Epithelial cell of proximal tubule (primary cell): ENCODE measurements at regions not wholly inside any gene's neighbourhood (a gene's known extent, or its start where the extent isn't known, plus 50 kb on each side); places are given as distances from the start of the nearest gene placed in this dataset.

Experiments used
- DNase-seq: peaks from one replicate; pipeline ENCODE4 v3.0.0-alpha.2; 2011; ENCODE audit warnings: low read depth
- H3K4me3 ChIP-seq: 2 replicates; pipeline ENCODE4 v1.5.1; 2011; ENCODE audit warnings: low read depth, mild to moderate bottlenecking, low read length
- CTCF ChIP-seq: conservative IDR thresholded peaks from 2 replicates; pipeline ENCODE4 v1.5.1; 2012; ENCODE audit warnings: low read depth, mild to moderate bottlenecking, low read length

DNA sequence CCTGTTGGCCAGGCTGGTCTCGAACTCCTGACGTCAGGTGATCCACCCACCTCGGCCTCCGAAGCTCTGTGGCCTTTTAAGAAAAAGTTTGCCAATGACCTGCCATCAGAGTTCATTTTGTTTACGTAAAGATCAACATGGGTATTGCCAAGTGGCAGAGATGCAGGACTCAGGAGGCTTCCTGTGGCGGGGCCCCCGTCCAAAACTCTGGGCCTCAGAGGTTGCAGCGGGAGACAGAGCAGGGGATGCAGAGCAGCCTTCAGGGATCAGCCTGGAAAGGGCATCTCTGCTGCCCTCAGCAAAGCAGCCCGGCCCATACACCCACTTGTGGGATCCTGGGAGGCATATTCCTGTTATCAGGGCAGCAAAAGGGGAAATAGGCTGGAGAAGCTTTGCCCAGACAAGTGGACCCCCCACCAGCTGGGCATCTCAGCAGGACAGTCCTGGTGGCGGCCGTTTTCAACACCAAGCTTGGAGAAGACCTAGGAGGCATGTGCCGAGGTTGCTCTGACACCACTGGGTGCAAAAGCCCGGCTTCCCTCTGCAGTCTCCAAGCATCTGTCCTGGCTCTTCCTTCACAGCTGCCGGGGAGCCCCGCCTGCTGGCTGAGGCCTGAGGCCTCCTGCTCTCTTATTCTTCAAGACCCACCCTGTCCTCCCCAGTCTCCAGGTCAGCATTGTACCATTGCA, 1152.4 kb downstream of the BRD1 start:
- TF ChIP-seq CTCF = no peak
- DNase-seq = no peak
- H3K4me3 ChIP-seq = no peak overlapping the region

DNA sequence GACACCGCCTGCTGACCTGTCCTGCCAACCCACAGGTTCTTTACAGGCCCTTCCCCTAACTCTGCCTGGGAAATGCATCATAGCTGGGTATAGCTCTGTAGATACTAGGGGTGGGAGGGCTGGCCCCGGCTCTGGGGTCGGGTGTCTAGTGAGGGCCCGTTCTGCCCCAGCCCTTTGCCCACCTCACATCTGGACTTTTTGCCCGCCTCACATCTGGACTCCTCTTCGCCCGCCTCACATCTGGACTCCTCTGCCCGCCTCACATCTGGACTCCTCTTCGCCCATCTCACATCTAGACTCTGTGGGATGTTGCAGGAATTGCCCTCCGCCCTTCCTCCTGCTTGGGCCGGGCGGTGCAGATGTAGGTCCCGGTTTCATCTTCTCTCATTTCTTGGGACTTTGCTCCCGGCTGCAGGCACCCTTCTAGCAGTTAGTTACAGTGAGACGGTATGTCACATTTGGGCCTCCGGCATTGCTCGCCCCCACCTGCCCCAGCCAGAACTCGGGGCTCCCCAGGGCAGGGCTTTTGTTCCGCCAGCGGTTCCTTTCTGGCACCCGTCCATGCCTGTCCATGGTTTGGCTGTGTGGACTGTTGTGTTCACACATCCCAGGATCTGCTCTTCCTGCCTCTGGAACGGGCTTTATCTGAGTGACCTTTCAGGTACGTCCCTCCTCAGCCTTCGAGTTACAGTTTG, 1153.7 kb downstream of the BRD1 start:
- no peak overlapping the region for H3K4me3 ChIP-seq
- no peak for TF ChIP-seq CTCF
- no peak for DNase-seq

- no peak for DNase-seq
- no peak for TF ChIP-seq CTCF
Measured at GRCh38 chr22:48672387-48672786, 1155.3 kb downstream of the BRD1 start.

GRCh38 chr22:48670731-48671130, 1156.9 kb downstream of the BRD1 start:
- DNase-seq = no peak
- H3K4me3 ChIP-seq = no peak overlapping the region
- TF ChIP-seq CTCF = no peak

More at GRCh38 chr22:48672387-48672786, 1155.3 kb downstream of the BRD1 start:
- no peak overlapping the region for H3K4me3 ChIP-seq

GRCh38 chr22:48669986-48670716, 1157.5 kb downstream of the BRD1 start:
- TF ChIP-seq CTCF = no peak
- no peak overlapping the region for H3K4me3 ChIP-seq
- no peak for DNase-seq

DNA sequence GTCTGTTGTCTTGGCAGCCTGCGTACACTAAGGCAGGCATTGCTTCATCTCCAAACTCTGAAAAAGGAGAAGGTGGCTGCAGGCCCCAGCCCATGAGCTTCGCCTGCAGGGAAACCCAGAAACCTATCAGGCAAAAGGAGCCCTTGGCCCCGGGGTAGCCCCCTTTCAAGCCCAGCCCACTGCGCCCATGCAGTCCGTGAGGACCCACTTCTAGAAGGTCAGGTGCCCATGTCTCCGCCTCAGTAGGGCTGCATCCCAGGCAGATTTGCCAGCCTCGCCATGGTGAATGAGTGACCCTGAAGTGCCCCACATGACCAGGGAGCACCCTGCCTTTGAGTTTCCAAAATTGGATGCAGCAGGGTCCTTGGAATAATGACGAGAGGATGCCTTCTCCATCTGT, 1158.4 kb downstream of the BRD1 start:
- no peak for DNase-seq
- no peak overlapping the region for H3K4me3 ChIP-seq
- no peak for TF ChIP-seq CTCF
